Colonic mucosa (tissue), 4 donors: ENCODE measurements at regions not wholly inside any gene's neighbourhood (a gene's known extent, or its start where the extent isn't known, plus 50 kb on each side); places are given as distances from the start of the nearest gene placed in this dataset.

Source experiments
- DNase-seq: peaks from one replicate; pipeline ENCODE4 v3.0.0-alpha.2; 2020
- H3K27ac ChIP-seq: fragments of 200-600 bp; one replicate; pipeline ENCODE4 v1.8.0; 2021
- H3K27me3 ChIP-seq: fragments of 200-600 bp; one replicate; pipeline ENCODE4 v1.8.0; 2021
- H3K36me3 ChIP-seq: fragments of 200-600 bp; one replicate; pipeline ENCODE4 v1.8.0; 2021
- H3K4me1 ChIP-seq: fragments of 200-600 bp; one replicate; pipeline ENCODE4 v1.8.0; 2021; ENCODE audit warnings: mild to moderate bottlenecking
- H3K4me3 ChIP-seq: fragments of 200-600 bp; one replicate; pipeline ENCODE4 v1.8.0; 2021
- H3K9ac ChIP-seq, 2 donors: one replicate each; pipeline ENCODE4 v1.7.0; 2013; ENCODE audit warnings: control low read depth in 2 of 2, low read depth in 2 of 2, low read length in 2 of 2
- H3K9me3 ChIP-seq: fragments of 200-600 bp; one replicate; pipeline ENCODE4 v1.8.0; 2021
- CTCF ChIP-seq: fragments of 200-600 bp; IDR thresholded peaks from one replicate; pipeline ENCODE4 v1.8.0; 2022; ENCODE audit warnings: antibody characterized with exemption, mild to moderate bottlenecking
- intact Hi-C: fragments of 100-400 bp; cut with DNase I; formaldehyde crosslinking; loops from one replicate; pipeline ENCODE4 v1.14.1; 2022
- donor health status: healthy.
- donor health status: DM: no; HTN: no; CAD: no.
- donor health status: DM: no; HTN: no; CAD: no.

DNA sequence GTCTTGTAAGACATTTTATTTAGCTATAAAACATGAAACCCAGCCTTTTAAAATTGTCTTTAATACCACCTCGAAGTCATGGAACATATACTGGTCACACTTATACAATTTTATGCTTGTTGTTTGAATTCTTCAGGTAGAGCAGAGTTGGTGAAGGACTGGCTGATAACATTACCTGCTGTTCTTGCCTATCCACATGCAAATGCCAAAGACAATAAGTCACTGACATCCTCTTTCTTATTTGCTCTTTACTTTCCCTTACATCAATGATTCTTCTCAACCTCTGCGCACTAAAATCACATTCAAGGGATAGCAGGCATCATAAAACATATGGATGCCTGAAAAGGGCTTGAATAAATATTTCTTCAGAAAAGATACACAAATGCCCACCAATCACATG, 392.5 kb upstream of the ATP11B start:
- Histone ChIP-seq H3K4me3 (no peak overlapping the region), H3K9me3 (no peaks in the 10 kb centered on the region), H3K27ac (no peak overlapping the region), H3K4me1 (no peaks in the 10 kb centered on the region), H3K9ac (no peak overlapping the region), H3K27me3 (no peaks in the 10 kb centered on the region), H3K36me3 (no peaks in the 10 kb centered on the region)
- no peak for DNase-seq
- TF ChIP-seq CTCF, result no peak
- intact Hi-C loops, result no loop called here

- Histone ChIP-seq H3K27me3 (no peaks in the 10 kb centered on the region), H3K9ac (no peak overlapping the region), H3K4me3 (no peak overlapping the region), H3K4me1 (no peaks in the 10 kb centered on the region), H3K36me3 (no peaks in the 10 kb centered on the region), H3K27ac (no peak overlapping the region), H3K9me3 (no peaks in the 10 kb centered on the region)
- no peak for TF ChIP-seq CTCF
- intact Hi-C loops, result no loop called here
- no peak for DNase-seq
These were observed 389.3 kb upstream of the ATP11B start for GRCh38 chr3:182404031-182404430.

GRCh38 chr3:182405759-182406158, 387.5 kb upstream of the ATP11B start:
- H3K27ac ChIP-seq, result no peak overlapping the region
- H3K27me3 ChIP-seq, result no peaks in the 10 kb centered on the region
- no peak for DNase-seq
- no peak overlapping the region for H3K9ac ChIP-seq
- intact Hi-C loops, result no loop called here
- H3K36me3 ChIP-seq, result no peaks in the 10 kb centered on the region
- no peak overlapping the region for H3K4me3 ChIP-seq
- H3K9me3 ChIP-seq, result no peaks in the 10 kb centered on the region
- TF ChIP-seq CTCF, result no peak
- no peaks in the 10 kb centered on the region for H3K4me1 ChIP-seq

GRCh38 chr3:182406786-182407185, 386.5 kb upstream of the ATP11B start:
- no peaks in the 10 kb centered on the region for H3K9me3 ChIP-seq
- no peak overlapping the region for H3K9ac ChIP-seq
- TF ChIP-seq CTCF, result no peak
- no peaks in the 10 kb centered on the region for H3K4me1 ChIP-seq
- intact Hi-C loops, result no loop called here
- no peak for DNase-seq
- H3K27ac ChIP-seq, result no peak overlapping the region
- no peaks in the 10 kb centered on the region for H3K27me3 ChIP-seq
- no peaks in the 10 kb centered on the region for H3K36me3 ChIP-seq
- no peak overlapping the region for H3K4me3 ChIP-seq

DNA sequence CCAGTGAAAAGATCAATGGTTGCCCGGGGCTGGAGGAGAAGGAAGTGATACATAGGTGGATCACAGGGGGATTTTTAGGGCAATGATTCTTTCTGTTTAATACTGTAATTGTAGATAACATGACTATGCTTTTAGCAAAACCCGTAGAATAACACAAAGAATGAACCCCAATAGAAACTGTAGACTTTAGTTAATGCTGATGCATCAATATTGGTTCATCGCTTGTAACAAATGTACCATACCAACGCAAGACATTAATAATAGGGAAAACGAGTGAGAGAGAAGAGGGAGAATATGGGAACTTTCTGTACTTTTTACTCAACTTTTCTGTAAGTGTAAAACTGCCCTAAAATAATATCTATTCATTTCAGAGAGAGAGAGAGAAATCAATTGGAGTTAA, 383.3 kb upstream of the ATP11B start:
- DNase-seq, result no peak

More for the DNA sequence above, 383.3 kb upstream of the ATP11B start:
- H3K9me3 ChIP-seq, result no peaks in the 10 kb centered on the region
- no peak overlapping the region for H3K9ac ChIP-seq
- no peak overlapping the region for H3K4me3 ChIP-seq
- H3K27ac ChIP-seq, result no peak overlapping the region
- intact Hi-C loops, result no loop called here
- H3K27me3 ChIP-seq, result no peaks in the 10 kb centered on the region
- no peaks in the 10 kb centered on the region for H3K4me1 ChIP-seq
- H3K36me3 ChIP-seq, result no peaks in the 10 kb centered on the region
- TF ChIP-seq CTCF, result no peak
